ENCODE measurements at regions not wholly inside any gene's neighbourhood (a gene's known extent, or its start where the extent isn't known, plus 50 kb on each side); places are given as distances from the start of the nearest gene placed in this dataset.

GRCh38 chr6:56766139-56766805 is 123.6 kb upstream of the DST start:
- DNase-seq, result no peak

GRCh38 chr6:56765494-56765893 is 122.8 kb upstream of the DST start:
- DNase-seq, result no peak

GRCh38 chr6:56764081-56764566 is 121.4 kb upstream of the DST start:
- DNase-seq, result peak; percentile 15

GRCh38 chr6:56761651-56762050 is 119.0 kb upstream of the DST start:
- DNase-seq, result no peak

GRCh38 chr6:56760842-56761241 is 118.2 kb upstream of the DST start:
- peak; percentile 21 for DNase-seq

- DNase-seq, result no peak
These were observed 116.8 kb upstream of the DST start for GRCh38 chr6:56759521-56759920.

GRCh38 chr6:56758553-56758952 is 115.9 kb upstream of the DST start:
- DNase-seq, result no peak

- no peak for DNase-seq
These were observed 115.4 kb upstream of the DST start for GRCh38 chr6:56758120-56758519.

GRCh38 chr6:56757588-56757984 is 114.9 kb upstream of the DST start:
- no peak for DNase-seq

GRCh38 chr6:56756791-56757587 is 114.3 kb upstream of the DST start:
- DNase-seq, result no peak

- no peak for DNase-seq
These were observed 113.6 kb upstream of the DST start for GRCh38 chr6:56756219-56756789.

GRCh38 chr6:56755040-56755439 is 112.4 kb upstream of the DST start:
- no peak for DNase-seq

GRCh38 chr6:56753811-56754210 is 111.1 kb upstream of the DST start:
- DNase-seq, result no peak

- no peak for DNase-seq
These were observed 109.8 kb upstream of the DST start for GRCh38 chr6:56752534-56752933.

GRCh38 chr6:56752009-56752408 is 109.3 kb upstream of the DST start:
- DNase-seq, result no peak

GRCh38 chr6:56751604-56752003 is 108.9 kb upstream of the DST start:
- DNase-seq, result no peak

- DNase-seq, result no peak
These were observed 108.0 kb upstream of the DST start for GRCh38 chr6:56750686-56751085.

- DNase-seq, result no peak
These were observed 107.0 kb upstream of the DST start for GRCh38 chr6:56749632-56750151.

- DNase-seq, result no peak
These were observed 104.2 kb upstream of the DST start for GRCh38 chr6:56746767-56747504.

- no peak for DNase-seq
These were observed 103.3 kb upstream of the DST start for GRCh38 chr6:56745971-56746370.

- no peak for DNase-seq
These were observed 102.4 kb upstream of the DST start for GRCh38 chr6:56745081-56745480.

GRCh38 chr6:56744528-56744927 is 101.8 kb upstream of the DST start:
- no peak for DNase-seq

GRCh38 chr6:56742122-56742791 is 99.6 kb upstream of the DST start:
- no peak for DNase-seq
